ENCODE measurements at regions not wholly inside any gene's neighbourhood (a gene's known extent, or its start where the extent isn't known, plus 50 kb on each side); places are given as distances from the start of the nearest gene placed in this dataset.

DNA sequence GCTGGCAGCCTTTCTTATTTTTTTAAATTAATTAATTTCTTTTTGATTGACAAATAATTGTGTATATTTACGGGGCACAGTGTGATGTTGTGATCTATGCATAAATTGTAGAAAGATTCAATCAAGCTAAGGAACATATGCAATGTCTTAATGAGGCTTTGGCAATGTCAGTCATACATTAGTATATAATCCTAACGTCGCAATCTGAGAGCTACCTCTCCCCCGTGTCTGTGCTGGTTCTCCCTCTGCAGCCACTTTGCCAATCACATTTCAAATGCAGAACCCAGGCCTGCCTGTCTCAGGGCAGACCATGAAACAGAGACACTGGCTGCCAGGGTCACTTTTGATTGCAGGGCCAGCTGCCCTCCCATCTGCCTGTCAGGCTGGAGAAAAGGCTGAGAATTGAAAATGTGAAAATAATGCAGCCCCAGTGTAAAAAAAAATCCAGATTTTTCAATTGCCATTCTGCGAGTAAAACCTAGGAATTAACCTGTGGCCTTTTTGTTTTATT, 56.3 kb downstream of the SLC24A2 start:
- DNase-seq, result no peak

DNA sequence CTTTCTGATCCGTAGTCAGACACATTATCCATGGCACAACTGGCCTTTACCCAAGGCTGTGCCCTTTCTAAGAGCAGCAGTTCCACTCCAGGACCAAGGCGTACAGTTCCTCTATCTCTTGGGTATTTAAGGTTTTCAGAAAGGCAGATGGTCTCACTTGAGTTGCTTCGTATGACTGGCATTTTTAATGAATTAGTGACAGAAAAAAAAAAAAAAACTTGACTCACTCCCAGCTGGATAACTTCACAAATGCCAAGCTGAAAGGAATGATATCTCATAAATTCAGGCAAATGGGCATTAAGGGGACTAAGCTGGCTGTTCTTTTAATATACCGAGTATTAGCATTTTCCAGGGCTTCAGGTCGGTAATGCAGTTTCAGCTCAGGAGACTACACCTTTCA, 60.7 kb downstream of the SLC24A2 start:
- no peak for DNase-seq

DNA sequence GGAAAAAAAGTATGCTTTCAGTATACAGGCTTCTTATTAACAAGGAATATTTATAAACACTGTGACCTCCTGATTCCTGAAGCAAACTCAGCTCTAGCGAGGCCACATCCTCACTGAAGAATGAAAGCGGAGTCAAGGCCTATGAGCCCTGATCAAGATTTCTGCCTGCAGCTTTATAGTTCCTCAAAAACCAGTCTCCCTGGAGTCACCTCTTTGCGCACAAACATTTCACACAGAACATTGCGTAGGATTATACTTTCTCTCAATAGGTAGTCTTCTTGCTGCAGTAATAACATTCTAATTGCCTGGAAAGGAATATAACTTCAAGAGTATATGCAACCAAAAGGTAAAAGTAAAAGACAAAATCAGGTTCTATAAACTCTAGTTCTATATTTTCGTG, 62.9 kb downstream of the SLC24A2 start:
- no peak for DNase-seq

DNA sequence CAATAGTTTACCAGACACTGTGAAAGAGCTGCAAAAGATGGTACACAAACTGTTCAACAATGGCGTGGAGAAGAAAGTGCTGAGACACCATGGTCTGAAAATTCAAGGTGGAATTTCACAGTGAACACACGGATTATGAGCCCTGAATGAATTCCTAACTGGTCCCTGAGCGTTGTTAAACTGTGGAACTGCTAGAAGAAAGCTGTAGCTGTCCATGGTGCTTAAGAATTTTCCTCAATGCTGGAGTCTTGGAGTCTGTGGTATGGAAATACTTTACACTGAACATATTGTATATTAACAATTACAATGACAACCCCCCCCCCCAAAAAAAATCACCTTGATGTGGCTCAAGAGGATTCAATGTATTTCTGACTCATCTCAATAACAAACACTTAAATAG, 68.5 kb downstream of the SLC24A2 start:
- no peak for DNase-seq

DNA sequence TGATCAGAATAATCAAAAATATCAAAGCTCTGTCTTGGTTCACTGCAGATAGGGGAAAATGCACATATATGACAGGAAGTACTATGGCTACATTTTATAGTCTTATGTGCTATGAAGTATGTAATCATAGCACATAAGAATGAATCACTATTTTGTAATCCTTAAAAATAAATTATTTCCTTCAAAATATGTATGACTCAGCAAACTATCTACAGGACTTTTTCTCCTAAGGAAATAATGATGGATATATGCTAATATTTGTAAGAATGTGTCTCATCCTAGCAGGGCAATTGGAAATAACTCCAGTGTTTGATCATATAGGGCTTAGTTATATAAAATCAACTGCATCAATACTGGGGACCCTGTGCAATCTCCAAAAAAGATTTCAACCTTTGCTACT, 85.1 kb downstream of the SLC24A2 start:
- no peak for DNase-seq

DNA sequence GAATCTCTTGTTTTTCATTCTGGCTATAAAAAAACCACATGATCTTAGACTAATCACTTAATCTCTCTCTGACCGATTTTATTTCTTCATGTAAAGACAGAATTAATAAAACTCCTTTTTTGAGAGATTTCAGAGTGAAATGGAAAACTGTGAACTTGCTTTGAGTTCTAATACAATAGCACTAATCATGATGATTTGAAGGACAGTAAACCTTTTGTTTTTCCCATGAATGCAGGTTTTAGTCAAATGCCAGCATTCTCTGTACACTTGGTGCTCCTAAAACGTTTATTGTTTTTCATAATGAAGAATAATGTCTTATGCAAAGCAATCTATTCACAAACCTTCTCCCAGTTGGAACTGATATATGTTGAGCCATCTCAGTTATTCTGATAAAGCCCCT, 86.8 kb downstream of the SLC24A2 start:
- DNase-seq, result no peak

DNA sequence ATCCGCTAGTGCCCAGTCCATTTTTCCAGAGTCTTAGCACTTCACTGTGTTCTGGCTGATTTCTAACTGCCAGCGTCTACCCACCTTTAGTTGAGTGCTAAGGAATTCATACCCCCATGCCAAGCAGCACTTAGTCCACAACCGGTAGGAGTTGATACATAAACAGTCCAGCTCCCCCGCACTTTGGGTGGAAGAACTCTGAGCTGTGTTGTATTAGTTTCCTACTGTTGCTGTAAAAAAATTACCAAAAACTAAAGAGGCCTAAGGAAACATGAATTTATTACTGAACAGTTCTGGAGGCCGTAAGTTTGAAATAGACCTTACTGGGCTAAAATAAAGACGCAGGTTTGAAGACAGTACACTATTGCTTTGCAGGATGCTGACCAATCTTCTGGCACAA, 87.6 kb downstream of the SLC24A2 start:
- no peak for DNase-seq

DNA sequence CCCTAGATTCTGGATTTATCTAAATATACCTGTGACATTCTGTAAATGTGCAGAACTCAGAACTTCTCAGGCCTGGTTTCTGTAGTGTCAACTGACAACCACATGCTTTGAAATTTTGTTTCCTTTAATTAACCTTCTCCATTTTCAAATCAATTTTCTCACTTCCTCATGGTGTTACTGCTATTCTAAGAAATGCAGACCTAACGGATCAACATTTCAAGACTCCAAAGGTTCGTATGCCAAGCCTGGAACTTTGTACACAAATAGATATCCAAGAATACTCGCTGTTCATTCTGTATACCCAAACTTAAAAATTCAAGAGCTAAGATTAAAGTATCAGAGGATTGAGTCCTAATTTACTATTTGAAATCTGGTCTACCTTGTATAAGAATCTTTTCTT, 88.1 kb downstream of the SLC24A2 start:
- DNase-seq, result no peak

DNA sequence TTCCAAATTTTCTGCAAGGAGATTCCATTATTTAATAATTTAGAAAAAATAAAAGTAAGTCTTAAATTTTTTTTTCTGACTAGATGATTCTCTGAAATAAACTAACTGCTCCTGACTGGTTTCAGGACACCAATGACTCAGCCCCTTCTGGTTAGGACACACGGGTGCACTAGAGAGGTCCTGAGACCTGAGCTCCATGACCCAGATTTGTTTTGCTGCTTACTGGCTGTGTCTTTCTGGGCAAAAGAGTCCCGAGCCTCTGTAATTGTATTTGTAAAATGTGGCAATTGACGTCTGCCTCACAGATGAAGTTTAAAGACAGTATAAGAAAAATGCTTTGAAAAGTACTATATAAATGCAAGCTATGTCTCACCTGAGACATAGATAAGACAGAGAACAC, 89.1 kb downstream of the SLC24A2 start:
- DNase-seq, result no peak

DNA sequence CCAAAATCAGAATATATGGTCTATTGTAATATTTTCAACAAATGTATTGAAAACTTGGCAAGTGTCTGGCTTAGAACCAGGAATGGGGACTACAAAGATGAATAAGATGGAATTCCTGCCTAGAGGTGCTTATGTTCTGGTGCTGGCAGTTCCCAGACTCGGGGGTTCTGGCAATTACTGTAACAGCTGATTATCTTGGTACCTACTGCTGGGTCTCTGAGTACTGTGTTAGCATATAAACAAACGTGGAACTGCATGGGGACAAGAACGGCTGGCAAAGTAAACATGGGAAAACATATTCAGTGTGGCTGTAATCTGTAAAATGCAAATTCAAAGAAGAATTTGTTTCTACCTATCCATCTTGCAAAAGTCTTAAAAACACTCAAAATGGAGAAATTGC, 89.9 kb downstream of the SLC24A2 start:
- no peak for DNase-seq

DNA sequence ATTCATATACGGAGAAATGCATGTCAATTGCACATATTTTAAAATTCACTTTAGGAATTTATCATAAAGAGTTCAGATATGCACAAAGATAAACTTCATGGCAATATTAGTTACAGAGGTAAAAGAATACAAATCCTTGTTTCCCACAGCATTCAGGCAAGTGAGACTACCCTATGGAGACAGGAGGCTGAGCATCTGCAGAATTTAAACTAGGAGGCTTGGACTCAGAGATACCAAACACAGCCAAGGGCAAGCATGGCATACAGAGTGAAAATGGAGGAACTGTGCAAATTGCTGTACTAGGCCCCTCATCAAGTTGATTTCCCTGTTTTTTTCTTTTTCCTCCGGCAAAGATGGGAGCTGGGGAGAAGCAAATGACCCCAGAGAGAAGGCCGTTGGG, 94.2 kb downstream of the SLC24A2 start:
- no peak for DNase-seq

DNA sequence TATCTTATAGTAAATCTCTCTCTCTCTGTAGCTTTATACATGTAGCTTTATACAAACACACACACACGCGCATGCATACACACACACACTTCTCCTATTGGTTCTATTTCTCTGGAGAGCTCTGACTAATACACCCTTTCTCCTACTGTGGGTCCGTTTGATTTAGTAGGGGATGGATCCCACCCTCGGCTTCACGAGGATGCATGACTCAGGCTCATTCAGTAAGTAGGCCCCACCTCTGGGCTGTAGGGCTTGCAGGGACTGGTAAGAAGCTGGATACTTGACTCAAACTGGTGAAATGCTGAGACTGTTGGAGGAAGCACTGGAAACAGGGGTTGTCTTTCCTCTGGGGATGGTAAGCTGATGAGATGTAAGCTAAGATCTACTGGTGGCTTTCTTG, 98.7 kb downstream of the SLC24A2 start:
- DNase-seq, result no peak

DNA sequence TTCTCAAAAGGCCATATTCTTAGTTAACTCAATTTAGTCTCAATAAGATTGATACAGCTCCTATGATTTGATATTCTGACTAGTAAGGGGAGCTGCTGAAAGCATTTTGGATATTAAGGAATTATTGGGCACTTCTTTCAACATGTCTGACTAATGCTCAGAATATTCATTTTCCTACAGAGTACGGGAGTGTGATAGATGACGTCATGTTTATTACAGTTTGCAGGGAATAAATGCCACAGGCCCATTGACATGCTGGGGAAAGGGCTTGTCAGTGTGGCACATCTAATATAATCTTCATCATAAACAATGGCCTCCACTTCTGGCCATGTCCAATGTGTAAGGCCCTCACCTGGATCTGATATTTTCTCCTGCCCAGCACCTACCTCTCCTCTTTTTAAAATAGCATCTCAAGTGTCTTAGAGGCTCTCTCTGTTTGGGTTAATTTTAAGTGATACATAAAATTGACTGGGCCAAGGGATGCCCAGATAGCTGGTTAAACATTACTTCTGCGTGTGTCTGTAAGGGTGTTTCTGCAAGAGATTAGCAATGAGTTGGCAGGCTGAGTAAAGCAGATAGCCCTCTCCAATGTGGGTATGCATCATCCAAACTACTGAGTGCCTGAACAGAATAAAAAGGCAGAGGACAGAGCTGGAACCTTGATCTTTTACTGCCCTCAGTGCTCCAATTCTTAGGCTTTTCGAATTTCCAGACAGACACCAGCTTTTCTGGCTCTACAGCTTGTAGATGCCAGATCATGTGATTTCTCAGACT, 99.3 kb downstream of the SLC24A2 start:
- DNase-seq, result no peak

DNA sequence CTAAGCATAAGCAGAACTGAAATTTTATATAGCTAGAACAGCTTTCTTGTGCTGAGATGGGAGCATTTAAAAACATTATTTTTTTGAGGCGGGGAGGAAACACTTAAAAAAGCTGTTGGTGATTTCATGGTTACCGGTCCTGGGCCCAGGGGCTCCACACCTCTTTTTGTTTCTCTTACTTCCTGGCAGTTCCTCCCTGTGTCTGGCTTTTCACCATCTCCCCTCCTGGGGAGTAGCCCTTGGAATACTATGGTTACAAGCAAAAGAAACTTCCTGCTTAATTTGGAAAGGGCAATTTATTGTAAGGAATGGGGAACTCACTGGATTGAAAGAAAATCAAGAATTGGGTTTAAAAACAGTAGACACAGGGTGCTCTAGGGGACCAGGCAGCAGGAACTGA, 105.1 kb downstream of the SLC24A2 start:
- DNase-seq, result no peak

DNA sequence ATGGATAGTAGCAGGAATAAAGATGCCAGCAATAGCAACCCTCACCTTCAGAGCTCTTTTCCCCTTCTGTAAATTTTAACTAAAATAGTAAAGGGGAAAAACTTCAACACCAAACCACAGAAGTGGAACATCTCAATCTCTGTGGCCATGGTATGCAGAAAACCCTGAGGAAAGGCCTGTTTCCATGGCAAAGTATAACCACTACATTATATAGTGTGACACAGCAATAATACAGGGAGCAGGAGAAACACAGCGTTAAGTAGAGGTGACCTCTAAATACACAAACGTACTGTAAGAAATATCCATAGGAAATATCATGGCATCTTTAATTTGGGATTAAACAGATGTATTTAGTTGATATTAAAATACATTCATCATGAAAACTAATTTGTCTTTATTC, 106.4 kb downstream of the SLC24A2 start:
- no peak for DNase-seq

DNA sequence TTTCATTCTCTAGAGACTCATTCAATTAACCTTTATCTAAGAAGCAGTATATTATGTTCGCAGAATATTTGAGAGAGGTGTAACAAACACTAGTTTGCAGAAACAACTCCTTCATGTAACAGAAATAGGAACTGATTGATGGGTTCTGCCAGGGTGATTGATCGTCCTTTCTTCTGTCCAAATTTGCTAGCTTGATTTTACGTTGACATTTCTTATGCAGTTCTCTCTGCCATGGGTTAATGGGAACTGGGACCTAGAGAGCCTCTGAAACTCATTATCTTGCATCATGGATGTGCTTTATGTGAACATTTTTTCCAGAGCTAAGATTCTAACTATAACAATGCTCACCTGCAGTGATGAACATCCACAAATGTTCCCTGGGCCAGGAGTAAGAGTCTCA, 107.0 kb downstream of the SLC24A2 start:
- no peak for DNase-seq

DNA sequence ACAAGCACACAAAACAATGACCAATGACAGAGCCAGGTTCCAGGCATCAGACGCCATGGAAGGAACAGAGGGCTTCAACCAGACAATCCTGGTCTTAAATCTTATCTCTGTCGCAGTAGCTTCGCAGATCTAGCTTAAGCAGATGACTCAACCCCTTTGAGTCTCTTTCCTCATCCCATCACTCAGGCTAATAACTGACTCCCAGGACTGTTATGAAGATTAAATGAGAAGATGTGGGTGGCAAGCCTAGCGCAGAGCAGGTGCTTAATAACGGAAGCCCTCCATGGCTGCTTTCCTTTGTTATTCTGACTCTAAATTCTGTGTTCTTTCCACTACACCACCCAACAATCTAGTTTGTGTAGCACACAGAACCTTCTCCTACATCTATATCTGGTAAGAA, 110.9 kb downstream of the SLC24A2 start:
- no peak for DNase-seq

DNA sequence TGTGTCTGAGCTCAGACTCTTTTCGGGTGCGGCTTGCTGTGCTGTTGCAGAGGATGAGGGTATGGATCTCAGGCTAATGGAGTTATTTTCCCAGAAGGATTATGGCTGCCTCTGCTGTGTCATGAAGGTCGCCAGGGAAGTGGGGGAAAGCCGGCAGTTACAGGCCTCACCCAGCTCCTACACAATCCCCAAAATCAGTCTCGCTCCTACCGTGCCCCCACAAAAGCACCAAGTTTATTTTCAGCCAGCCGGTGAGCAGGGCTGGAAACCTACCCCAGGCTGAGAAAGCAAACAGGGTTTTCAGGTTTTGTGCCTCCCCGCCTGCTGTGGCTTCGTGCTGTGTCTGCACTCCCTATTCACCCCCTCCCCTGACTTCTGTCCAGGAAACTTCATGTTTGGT, 113.3 kb downstream of the SLC24A2 start:
- DNase-seq, result no peak

DNA sequence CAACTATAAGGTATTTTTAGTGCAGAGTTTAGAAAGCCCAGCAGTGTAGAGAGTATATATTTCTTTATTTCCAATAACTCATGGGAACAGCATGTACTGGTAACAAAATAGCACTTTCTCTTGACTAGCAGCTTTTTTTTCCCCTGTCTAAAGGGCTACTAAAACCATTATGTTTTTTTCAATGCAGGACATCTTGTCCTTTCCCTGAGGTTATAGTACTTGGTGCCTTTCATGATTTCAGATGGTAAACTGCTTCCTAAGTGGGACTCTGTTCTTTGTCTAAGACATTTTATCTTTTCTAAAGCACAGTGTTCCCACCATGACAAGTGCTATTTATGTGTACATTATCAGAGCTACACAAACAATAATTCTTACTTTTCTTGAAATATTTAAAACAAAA, 122.3 kb downstream of the SLC24A2 start:
- DNase-seq, result no peak

DNA sequence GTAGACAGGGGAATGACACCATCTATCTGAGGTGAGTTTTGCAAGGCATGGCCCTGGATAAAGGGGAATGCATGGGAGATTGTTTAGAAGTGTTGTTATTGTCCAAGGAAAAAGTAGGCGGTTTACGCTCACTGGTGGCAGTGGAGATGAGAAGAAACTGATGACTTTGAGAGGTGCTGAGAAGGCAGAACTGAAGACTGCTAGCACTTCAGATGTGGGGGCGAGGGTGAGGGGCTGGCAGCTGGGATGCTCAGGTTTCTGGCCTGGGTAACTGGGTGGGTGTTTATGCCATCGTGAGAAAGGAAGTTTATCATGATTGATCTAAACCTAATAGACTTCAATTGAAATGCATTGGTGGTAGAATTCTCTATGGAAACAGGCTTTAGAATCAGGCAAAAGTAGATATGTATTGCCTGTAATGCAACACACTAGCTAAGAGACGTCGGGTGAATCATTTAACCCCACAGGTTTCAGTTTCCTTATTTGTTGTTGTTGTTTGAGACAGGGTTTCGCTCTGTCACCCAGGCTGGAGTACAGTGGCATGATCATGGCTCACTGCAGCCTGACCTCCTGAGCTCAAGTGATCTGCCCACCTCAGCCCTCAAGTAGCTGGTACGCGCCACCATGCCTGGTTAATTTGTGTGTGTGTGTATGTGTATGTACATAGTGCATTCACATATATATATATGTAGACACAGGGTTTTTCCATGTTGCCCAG, 123.5 kb downstream of the SLC24A2 start:
- DNase-seq, result no peak

DNA sequence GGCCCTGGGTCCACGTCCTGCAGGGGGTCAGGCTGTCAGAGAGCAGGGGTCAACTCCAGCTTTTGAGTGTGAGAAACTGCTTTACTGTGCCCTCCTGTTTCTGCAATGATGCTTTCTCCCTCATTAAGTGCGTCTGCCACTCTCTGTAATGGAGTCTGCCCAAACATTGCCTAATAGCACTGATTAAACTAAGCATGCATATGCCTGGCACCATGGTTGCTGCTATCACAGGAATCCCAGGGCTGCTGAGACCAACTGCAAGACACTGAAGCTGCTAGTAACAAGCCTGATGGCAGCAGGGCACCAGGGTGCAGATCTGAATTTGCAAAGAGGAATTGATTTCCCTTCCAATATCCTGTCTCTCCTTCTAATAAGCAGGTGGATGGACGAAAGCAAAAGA, 125.3 kb downstream of the SLC24A2 start:
- DNase-seq, result peak; percentile 1

DNA sequence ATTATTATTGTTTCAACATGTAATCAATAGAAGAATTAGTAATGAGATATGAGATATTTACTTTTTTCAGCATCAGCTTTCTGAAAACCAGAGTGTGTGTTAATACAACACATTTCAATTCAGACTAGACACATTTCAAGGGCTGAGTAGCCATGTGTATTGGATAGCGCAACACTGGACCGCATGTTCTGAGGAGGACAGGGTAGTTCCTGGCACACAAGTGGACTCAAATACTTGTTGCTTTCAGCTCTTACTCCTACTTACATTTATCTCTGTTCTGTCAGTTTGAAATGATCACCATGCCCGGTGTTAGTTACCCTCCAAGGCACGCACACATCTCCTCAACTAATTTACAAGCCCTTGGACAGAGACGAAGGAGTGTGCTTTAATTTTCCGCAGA, 126.6 kb downstream of the SLC24A2 start:
- no peak for DNase-seq

DNA sequence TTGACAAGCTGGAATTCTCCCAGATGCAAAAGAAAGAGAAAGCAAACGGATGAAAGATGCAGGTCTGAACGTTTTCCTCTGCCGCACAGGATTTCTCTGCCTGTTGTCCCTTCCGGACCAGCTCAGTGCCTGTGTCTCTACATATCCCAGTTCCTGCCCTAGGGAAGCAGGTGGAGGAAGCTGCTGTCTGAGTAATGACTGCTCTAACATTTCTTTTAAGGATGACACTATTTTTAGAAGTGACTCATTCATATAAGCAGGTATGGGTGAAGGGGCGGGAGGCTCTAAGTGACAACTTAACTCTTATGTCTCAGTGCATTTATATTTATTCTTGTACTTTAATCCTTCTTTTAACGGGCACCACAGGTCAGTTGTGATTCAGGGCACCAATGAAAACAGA, 128.8 kb downstream of the SLC24A2 start:
- no peak for DNase-seq

DNA sequence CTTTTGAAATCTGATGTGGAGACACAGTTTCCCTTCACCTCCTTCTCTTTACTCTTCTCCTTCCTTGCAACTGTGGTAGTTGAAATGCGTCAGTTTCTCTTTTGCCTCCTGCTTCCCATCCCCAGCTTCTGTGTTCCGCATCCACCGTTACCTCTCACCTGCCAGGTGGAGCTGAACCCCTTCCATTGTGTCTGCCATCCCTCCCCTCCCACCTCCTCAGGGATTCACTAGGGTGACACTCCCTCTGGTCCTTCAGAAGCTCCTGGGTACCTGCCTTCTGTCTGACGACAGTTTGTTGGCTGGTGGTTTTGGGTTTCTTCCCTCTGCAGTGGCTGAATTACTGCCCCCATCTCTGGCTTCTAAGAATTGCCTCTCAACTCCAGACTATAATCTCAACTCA, 132.1 kb downstream of the SLC24A2 start:
- no peak for DNase-seq

DNA sequence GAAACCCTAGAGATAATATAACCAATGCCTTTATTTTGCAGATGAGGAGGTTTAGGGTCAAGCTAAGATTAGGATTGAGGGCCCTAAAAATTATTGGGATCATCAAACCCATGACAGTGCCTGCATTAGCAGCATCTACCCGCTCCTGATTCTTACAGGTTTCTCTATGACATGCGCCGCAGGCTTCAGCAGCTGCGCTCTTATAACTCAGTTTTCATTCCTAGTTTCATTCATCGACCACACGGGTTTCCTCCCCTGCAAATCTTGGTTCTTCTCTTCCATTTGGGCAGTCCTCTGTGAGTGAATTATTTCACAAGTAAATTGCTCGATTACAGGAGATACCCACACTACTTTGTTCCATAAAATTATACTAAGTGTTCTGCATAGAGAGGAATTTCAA, 137.2 kb downstream of the SLC24A2 start:
- no peak for DNase-seq

Measured in CD4-positive, alpha-beta T cell treated with Interferon gamma for 1 hour (primary cell).